ENCODE measurements at regions not wholly inside any gene's neighbourhood (a gene's known extent, or its start where the extent isn't known, plus 50 kb on each side); places are given as distances from the start of the nearest gene placed in this dataset.

DNA sequence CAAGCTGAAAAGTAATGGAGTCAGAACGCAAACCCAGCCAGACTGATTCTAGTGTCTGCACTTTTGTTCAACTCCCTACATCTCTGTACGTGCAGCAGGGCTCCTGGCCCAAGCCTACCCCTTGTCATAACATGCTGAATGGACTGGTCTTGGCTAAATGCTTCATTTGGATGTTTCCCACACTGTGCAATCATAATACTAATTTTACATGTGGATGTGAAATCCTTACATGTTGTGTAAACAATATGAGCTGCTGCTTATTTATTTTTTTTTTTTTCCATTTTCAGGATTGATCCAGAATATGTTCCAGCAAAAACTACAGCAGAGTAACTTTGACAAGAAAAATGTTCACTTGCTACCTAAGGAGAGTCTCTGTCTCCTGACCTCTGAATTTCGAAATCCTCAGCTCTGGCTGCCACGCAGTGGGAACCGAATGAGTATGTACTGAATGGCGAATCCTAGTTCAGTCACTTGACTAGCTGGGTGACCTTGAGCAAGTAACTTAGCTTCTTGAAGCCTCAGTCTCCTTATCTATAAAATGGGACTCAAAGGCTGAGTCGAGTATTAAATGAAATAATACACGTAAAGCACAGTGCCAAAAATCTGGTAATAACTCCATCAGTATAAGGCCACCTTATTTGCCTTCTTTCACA, 133.4 kb downstream of the EHF start:
- DNase-seq: no peak
- ChIA-PET CTCF (no interaction called here), POLR2A (no interaction called here)
- Histone ChIP-seq H3K4me3 (ENCODE audit: low read length) (no peak overlapping the region), H3K36me3 (ENCODE audit: insufficient read depth, low read length) (no peaks in the 10 kb centered on the region), H3K4me1 (ENCODE audit: insufficient read depth, low read length) (no peaks in the 10 kb centered on the region), H3K27ac (ENCODE audit: low read depth in 1 of 2, low read length in 2 of 2) (no peak overlapping the region), H3K27me3 (ENCODE audit: control insufficient read depth in 1 of 2, insufficient read depth in 2 of 2, low read length in 2 of 2) (peaks cover 0 to 8% of the 10 kb centered on the region in 2 experiments), H3K9me3 (ENCODE audit: control insufficient read depth in 1 of 2, insufficient read depth in 1 of 2, low read length in 2 of 2) (no peaks in the 10 kb centered on the region)
- Mint-ChIP-seq H3K36me3 (ENCODE audit: low read depth) (no peaks in the 10 kb centered on the region), H3K27me3 (peaks cover 37% of the 10 kb centered on the region), H3K4me3 (no peak overlapping the region), H3K4me1 (ENCODE audit: low read depth) (no peaks in the 10 kb centered on the region), H3K9me3 (no peaks in the 10 kb centered on the region), H3K27ac (no peak overlapping the region)
- intact Hi-C loops (cut with DNase I, micrococcal nuclease): no loop called here
- ATAC-seq (ENCODE audit: poor library complexity): no peak
- TF ChIP-seq, protein P1, sequence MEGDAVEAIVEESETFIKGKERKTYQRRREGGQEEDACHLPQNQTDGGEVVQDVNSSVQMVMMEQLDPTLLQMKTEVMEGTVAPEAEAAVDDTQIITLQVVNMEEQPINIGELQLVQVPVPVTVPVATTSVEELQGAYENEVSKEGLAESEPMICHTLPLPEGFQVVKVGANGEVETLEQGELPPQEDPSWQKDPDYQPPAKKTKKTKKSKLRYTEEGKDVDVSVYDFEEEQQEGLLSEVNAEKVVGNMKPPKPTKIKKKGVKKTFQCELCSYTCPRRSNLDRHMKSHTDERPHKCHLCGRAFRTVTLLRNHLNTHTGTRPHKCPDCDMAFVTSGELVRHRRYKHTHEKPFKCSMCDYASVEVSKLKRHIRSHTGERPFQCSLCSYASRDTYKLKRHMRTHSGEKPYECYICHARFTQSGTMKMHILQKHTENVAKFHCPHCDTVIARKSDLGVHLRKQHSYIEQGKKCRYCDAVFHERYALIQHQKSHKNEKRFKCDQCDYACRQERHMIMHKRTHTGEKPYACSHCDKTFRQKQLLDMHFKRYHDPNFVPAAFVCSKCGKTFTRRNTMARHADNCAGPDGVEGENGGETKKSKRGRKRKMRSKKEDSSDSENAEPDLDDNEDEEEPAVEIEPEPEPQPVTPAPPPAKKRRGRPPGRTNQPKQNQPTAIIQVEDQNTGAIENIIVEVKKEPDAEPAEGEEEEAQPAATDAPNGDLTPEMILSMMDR (IDR thresholded peaks at IDR 0.05): no peak

DNA sequence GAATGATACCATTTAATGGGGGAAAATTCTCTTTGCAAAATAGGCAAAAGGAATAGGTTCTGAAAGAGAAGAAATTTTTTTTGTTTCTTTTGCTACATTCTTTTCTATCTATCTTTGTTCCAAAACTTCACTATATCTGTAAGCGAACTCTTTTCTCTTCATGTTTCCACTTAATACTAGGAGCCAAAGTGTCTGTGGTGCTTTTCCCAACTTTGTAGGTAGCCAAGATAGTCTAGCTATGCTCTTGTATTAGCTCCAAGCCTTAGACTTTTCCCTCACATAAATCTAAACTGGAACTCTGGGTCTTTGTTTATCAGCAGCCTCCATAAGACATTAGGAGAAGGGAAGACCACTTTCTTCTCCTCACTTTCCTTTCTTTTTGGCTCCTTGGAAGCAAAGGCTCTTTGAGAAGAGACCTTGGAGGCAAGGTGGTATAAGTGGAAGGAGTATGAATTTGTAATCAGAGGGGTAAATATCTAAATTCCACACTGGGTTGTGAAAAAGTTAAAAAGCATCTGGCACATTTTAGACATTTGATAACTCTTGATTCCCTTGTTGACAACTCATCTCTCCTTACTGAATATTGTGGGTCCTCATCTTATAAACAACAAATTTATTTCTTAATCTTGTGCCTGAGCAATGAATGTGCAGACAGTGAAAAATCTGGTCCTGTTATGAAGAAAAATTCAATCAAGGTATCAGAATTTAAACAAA, 130.0 kb downstream of the EHF start:
- TF ChIP-seq, protein P1 (IDR thresholded peaks at IDR 0.05): no peak

GRCh38 chr11:34749666-34750659, 129.1 kb downstream of the EHF start:
- intact Hi-C loops (cut with DNase I, micrococcal nuclease): no loop called here
- Histone ChIP-seq H3K4me3 (ENCODE audit: low read length) (no peak overlapping the region), H3K4me1 (ENCODE audit: insufficient read depth, low read length) (no peaks in the 10 kb centered on the region), H3K9me3 (ENCODE audit: control insufficient read depth in 1 of 2, insufficient read depth in 1 of 2, low read length in 2 of 2) (no peaks in the 10 kb centered on the region), H3K27ac (ENCODE audit: low read depth in 1 of 2, low read length in 2 of 2) (no peak overlapping the region), H3K27me3 (ENCODE audit: control insufficient read depth in 1 of 2, insufficient read depth in 2 of 2, low read length in 2 of 2) (peaks cover 0 to 4% of the 10 kb centered on the region in 2 experiments), H3K36me3 (ENCODE audit: insufficient read depth, low read length) (no peaks in the 10 kb centered on the region)
- no peaks in the 10 kb centered on the region for H3K4me1 Mint-ChIP-seq (ENCODE audit: low read depth)
- H3K36me3 Mint-ChIP-seq (ENCODE audit: low read depth): no peaks in the 10 kb centered on the region
- TF ChIP-seq, protein P1 (IDR thresholded peaks at IDR 0.05): no peak
- CTCF ChIA-PET: no interaction called here
- POLR2A ChIA-PET: no interaction called here
- no peak overlapping the region for H3K4me3 Mint-ChIP-seq
- no peak overlapping the region for H3K27ac Mint-ChIP-seq
- no peaks in the 10 kb centered on the region for H3K9me3 Mint-ChIP-seq
- DNase-seq (no peak), ATAC-seq (ENCODE audit: poor library complexity) (no peak)
- peaks cover 24% of the 10 kb centered on the region for H3K27me3 Mint-ChIP-seq

More for the DNA sequence above, 130.0 kb downstream of the EHF start:
- no peaks in the 10 kb centered on the region for H3K9me3 Mint-ChIP-seq
- intact Hi-C loops (cut with DNase I, micrococcal nuclease): no loop called here
- H3K27ac Mint-ChIP-seq: no peak overlapping the region
- POLR2A ChIA-PET: no interaction called here
- no peaks in the 10 kb centered on the region for H3K4me1 Mint-ChIP-seq (ENCODE audit: low read depth)
- peaks cover 30% of the 10 kb centered on the region for H3K27me3 Mint-ChIP-seq
- no peaks in the 10 kb centered on the region for H3K36me3 Mint-ChIP-seq (ENCODE audit: low read depth)
- Histone ChIP-seq H3K27ac (ENCODE audit: low read depth in 1 of 2, low read length in 2 of 2) (no peak overlapping the region), H3K4me1 (ENCODE audit: insufficient read depth, low read length) (no peaks in the 10 kb centered on the region), H3K36me3 (ENCODE audit: insufficient read depth, low read length) (no peaks in the 10 kb centered on the region), H3K4me3 (ENCODE audit: low read length) (no peak overlapping the region), H3K27me3 (ENCODE audit: control insufficient read depth in 1 of 2, insufficient read depth in 2 of 2, low read length in 2 of 2) (peaks cover 0 to 4% of the 10 kb centered on the region in 2 experiments), H3K9me3 (ENCODE audit: control insufficient read depth in 1 of 2, insufficient read depth in 1 of 2, low read length in 2 of 2) (no peaks in the 10 kb centered on the region)
- CTCF ChIA-PET: no interaction called here
- no peak overlapping the region for H3K4me3 Mint-ChIP-seq
- no peak for ATAC-seq (ENCODE audit: poor library complexity)
- DNase-seq: no peak

Measured in CD4-positive, alpha-beta T cell (primary cell).